AG09309 (cell line): ENCODE measurements at regions not wholly inside any gene's neighbourhood (a gene's known extent, or its start where the extent isn't known, plus 50 kb on each side); places are given as distances from the start of the nearest gene placed in this dataset.
"Not testable (repeated sequence)": the region's sequence is repeated elsewhere in the genome, so short reads cannot be mapped to it uniquely, and the experiment has no call there.

Experiments used
- DNase-seq: peaks from one replicate; pipeline ENCODE4 v3.0.0-alpha.2; 2010; ENCODE audit warnings: low read depth
- H3K4me3 ChIP-seq: 2 replicates; pipeline ENCODE4 v1.5.1; 2011; ENCODE audit warnings: mild to moderate bottlenecking, low read depth, low read length, moderate library complexity; ENCODE audit not compliant: control insufficient read depth
- TF ChIP-seq, protein P1 (sequence below): IDR thresholded peaks from 2 replicates; pipeline ENCODE4 v1.5.1; 2011; ENCODE audit warnings: mild to moderate bottlenecking, low read depth, low read length, inconsistent platforms; ENCODE audit not compliant: insufficient read depth, control insufficient read depth; ENCODE audit errors: missing control alignments

DNA sequence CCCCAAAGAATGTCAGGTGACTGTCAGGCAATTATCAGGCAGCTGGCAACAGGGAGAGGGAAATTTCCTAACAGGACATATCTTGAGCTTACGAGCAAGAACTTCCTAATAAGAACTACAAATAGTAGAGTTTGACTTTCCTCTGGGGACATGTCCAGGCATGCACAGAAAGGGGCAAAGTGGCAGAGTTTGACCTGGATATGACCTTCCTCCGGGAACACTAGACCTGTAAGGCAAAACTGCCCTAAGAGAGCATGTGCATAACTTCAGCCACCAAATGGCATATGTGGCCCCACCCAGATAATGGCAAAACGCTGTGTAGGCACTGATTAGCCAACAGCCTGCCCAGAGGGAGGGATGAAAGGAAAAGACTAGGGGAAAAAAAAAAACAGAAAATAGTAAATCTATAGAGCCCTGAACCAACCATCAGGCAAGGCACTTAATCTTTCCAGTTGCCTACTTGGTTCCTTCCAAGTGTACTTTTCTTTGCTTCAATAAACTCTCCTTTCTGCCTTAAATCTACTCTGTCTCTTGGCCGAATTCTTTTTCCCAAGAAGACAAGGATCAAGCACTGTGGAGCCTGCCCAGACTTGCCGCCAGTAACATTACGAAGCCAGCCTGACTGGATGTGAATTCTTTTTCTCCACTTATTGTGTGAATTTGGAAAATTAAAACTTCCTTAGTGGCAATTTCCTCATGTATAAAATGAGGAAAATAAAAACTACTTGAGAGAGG, 164.1 kb downstream of the SPTSSA start:
- DNase-seq, result no peak
- TF ChIP-seq, protein P1, sequence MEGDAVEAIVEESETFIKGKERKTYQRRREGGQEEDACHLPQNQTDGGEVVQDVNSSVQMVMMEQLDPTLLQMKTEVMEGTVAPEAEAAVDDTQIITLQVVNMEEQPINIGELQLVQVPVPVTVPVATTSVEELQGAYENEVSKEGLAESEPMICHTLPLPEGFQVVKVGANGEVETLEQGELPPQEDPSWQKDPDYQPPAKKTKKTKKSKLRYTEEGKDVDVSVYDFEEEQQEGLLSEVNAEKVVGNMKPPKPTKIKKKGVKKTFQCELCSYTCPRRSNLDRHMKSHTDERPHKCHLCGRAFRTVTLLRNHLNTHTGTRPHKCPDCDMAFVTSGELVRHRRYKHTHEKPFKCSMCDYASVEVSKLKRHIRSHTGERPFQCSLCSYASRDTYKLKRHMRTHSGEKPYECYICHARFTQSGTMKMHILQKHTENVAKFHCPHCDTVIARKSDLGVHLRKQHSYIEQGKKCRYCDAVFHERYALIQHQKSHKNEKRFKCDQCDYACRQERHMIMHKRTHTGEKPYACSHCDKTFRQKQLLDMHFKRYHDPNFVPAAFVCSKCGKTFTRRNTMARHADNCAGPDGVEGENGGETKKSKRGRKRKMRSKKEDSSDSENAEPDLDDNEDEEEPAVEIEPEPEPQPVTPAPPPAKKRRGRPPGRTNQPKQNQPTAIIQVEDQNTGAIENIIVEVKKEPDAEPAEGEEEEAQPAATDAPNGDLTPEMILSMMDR, result no peak

DNA sequence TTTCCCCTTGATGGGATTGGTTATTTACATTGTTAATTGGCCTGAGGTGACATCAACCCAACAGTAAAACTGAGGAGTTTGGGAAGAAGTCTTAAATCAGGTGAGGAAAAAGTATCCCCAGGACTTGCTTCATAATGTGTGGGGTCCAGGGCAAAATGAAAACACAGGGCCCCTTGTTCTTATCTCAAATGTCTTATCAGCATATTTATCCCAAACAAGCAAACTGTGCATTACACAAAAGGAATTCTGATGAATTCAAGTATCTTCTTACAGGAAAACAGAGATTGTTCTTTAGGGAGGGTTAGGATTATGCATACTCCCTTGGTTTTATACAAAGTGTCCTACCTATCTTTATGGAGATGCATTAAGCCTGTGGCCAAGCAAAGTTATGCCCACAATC, 178.4 kb downstream of the SPTSSA start:
- TF ChIP-seq, protein P1, result no peak
- no peak overlapping the region for H3K4me3 ChIP-seq
- DNase-seq, result no peak

More for the DNA sequence above, 164.1 kb downstream of the SPTSSA start:
- no peak overlapping the region for H3K4me3 ChIP-seq

DNA sequence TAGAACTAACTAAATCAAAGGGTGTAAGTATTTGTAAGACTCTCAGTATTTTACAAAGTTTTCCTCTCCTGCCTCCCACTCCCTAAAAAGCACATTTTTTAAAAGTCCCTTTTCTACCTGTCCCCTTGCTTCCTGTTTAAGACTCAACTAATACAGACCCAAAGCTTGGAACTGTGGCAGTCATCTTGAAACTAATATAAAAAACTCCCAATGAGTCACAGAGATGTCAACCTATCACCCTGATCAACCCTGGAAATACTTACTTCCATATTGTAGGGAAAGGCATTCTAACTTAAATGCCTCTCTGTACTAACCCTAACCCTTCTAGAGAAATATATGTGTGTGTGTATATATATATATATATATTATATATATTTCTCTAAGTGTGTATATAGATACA, 184.8 kb downstream of the SPTSSA start:
- H3K4me3 ChIP-seq, result no peak overlapping the region
- no peak for DNase-seq
- TF ChIP-seq, protein P1, result no peak

DNA sequence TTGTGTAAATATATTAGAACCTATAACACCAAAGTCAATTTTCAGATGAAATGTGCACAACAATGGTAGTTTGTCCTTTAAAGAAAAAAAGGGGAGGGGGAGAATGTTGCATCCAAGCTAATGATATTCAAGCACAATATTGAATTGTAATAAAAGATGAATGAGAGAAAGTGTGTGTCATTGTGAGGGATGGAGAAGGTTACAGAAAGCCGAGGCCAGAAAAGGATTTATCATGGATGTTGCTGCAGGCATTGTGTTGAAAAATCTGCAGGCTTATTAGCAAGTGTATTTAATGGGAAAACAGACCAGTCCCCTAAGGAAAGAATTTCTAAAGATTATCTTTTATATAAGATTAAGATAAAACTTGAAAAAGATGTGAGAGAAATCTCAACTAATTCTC, 186.5 kb downstream of the SPTSSA start:
- TF ChIP-seq, protein P1, result no peak
- no peak overlapping the region for H3K4me3 ChIP-seq
- no peak for DNase-seq

DNA sequence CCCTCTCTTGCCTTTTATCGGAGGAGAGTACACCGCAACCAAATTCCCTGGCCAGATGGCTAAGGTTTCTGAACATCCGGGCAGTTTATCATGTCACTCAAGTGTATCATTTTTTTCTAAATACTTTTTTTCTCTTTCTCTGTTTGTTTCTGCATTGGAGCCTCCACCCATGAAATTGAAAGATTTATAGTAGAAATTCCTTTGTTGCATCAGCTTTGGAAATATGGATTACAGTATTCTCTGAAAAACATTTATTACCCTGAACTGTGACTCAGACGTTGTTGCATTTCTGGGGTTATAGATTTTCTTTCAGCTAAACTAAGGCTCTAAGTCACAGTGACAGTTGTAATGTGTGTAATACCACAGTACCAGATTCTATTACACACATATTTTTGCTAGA, 187.0 kb downstream of the SPTSSA start:
- DNase-seq, result no peak
- TF ChIP-seq, protein P1, result no peak
- no peak overlapping the region for H3K4me3 ChIP-seq

DNA sequence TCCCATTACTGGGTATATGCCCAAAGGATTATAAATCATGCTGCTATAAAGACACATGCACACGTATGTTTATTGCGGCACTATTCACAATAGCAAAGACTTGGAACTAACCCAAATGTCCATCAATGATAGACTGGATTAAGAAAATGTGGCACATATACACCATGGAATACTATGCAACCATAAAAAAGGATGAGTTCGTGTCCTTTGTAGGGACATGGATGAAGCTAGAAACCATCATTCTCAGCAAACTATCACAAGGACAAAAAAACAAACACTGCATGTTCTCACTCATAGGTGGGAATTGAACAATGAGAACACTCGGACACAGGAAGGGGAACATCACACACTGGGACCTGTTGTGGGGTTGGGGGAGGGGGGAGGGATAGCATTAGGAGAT, 188.3 kb downstream of the SPTSSA start:
- not testable (repeated sequence) for H3K4me3 ChIP-seq

DNA sequence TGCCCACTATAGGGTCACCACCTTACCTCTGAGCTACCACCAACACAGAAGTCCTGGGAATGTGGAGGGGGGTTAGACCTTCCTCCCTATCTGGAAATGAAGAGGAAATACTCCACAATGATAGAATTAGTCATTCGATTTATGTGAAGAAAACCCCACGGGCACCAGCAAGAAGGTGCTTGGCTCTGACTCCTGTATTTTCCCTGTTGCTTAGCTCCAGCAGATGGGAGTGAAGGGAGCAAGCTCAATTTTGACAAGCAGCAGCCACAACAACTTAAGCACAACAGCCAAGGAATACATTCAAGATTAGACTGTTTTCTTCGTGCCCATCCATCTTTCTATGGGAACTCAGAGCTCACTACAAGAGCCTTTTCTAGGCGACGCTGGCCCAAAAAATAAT, 191.7 kb downstream of the SPTSSA start:
- no peak overlapping the region for H3K4me3 ChIP-seq

More for the DNA sequence above, 188.3 kb downstream of the SPTSSA start:
- DNase-seq, result not testable (repeated sequence)

More for the DNA sequence above, 191.7 kb downstream of the SPTSSA start:
- no peak for DNase-seq
- TF ChIP-seq, protein P1, result no peak
